ENCODE measurements at regions not wholly inside any gene's neighbourhood (a gene's known extent, or its start where the extent isn't known, plus 50 kb on each side); places are given as distances from the start of the nearest gene placed in this dataset.
"Not testable (repeated sequence)": the region's sequence is repeated elsewhere in the genome, so short reads cannot be mapped to it uniquely, and the experiment has no call there.

- Mint-ChIP-seq H3K4me1 (ENCODE audit: low read depth in 2 of 2) (no peaks in the 10 kb centered on the region), H3K36me3 (no peaks in the 10 kb centered on the region), H3K4me3 (no peak overlapping the region), H3K27ac (no peak overlapping the region), H3K9me3 (peaks cover 3% of the 10 kb centered on the region), H3K27me3 (peaks cover 0 to 2% of the 10 kb centered on the region in 2 donors)
- DNase-seq (ENCODE audit: low spot score) = no peak
- no peak for ATAC-seq
These were observed 554.8 kb upstream of the HTR2C start for GRCh38 chrX:114028907-114029662.

DNA sequence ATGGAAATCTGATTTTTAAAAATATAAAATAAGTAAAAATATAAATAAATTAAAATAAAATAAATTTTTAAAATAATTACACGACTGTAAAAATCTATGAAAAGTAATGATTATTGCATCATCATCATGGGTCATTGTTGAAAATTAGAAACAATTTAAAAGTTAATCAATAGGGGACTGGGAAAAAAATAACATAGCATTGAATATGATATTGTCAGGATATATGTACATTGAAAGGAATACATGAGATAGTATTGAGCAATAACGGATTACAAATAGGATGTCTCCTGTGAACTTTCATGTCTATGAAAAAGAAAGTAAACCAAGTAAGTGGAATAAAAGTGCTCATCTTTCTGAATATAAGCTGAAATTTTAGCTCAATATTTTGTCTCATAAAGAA, 566.8 kb upstream of the HTR2C start:
- Mint-ChIP-seq H3K27ac (no peak overlapping the region), H3K27me3 (no peaks in the 10 kb centered on the region), H3K9me3 (peaks cover 3% of the 10 kb centered on the region), H3K4me3 (no peak overlapping the region), H3K4me1 (ENCODE audit: low read depth in 2 of 2) (no peaks in the 10 kb centered on the region), H3K36me3 (no peaks in the 10 kb centered on the region)
- ATAC-seq = no peak
- no peak for DNase-seq (ENCODE audit: low spot score)

GRCh38 chrX:114015966-114016365, 567.9 kb upstream of the HTR2C start:
- no peaks in the 10 kb centered on the region for H3K27me3 Mint-ChIP-seq
- no peaks in the 10 kb centered on the region for H3K4me1 Mint-ChIP-seq (ENCODE audit: low read depth in 2 of 2)
- peaks cover 3% of the 10 kb centered on the region for H3K9me3 Mint-ChIP-seq
- DNase-seq (ENCODE audit: low spot score) = no peak
- H3K27ac Mint-ChIP-seq = no peak overlapping the region
- ATAC-seq = no peak
- no peaks in the 10 kb centered on the region for H3K36me3 Mint-ChIP-seq
- no peak overlapping the region for H3K4me3 Mint-ChIP-seq

DNA sequence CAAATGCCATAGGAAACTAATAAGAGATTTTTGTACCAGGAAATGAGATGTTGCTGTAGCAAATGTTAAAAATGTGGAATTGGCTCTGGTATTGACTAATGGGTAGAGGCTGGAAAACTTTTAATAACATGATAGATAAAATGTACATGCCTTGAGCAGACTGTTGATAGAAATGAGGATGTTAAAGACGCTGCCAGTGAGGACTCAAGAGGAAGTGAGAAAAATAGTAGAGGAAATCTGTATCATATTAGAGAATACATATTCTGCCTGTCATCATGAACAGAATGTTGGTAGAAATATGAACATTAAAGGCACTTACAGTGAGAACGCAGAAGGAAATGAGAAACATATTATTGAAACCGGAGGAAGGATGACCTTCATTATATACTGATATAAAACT, 577.2 kb upstream of the HTR2C start:
- H3K4me1 Mint-ChIP-seq (ENCODE audit: low read depth in 2 of 2) = no peaks in the 10 kb centered on the region
- H3K27ac Mint-ChIP-seq = no peak overlapping the region
- H3K9me3 Mint-ChIP-seq = peaks cover 2% of the 10 kb centered on the region
- H3K27me3 Mint-ChIP-seq = no peaks in the 10 kb centered on the region
- no peak for DNase-seq (ENCODE audit: low spot score)
- ATAC-seq = no peak
- H3K4me3 Mint-ChIP-seq = no peak overlapping the region
- no peaks in the 10 kb centered on the region for H3K36me3 Mint-ChIP-seq

GRCh38 chrX:113996781-113997180, 587.1 kb upstream of the HTR2C start:
- ATAC-seq (no peak), DNase-seq (ENCODE audit: low spot score) (no peak)
- Mint-ChIP-seq H3K4me3 (no peak overlapping the region), H3K9me3 (peaks cover 7% of the 10 kb centered on the region), H3K27me3 (peaks cover 0 to 10% of the 10 kb centered on the region in 2 donors), H3K36me3 (no peaks in the 10 kb centered on the region), H3K27ac (no peak overlapping the region), H3K4me1 (ENCODE audit: low read depth in 2 of 2) (no peaks in the 10 kb centered on the region)

- ATAC-seq; H3K4me3 Mint-ChIP-seq; DNase-seq (ENCODE audit: low spot score); H3K9me3 Mint-ChIP-seq; H3K27me3 Mint-ChIP-seq; H3K36me3 Mint-ChIP-seq; H3K27ac Mint-ChIP-seq; H3K4me1 Mint-ChIP-seq (ENCODE audit: low read depth in 2 of 2): not testable (repeated sequence)
These were observed 592.2 kb upstream of the HTR2C start for GRCh38 chrX:113991720-113992119.

GRCh38 chrX:113990669-113991068, 593.2 kb upstream of the HTR2C start:
- not testable (repeated sequence) for H3K4me1 Mint-ChIP-seq (ENCODE audit: low read depth in 2 of 2); H3K27me3 Mint-ChIP-seq; H3K36me3 Mint-ChIP-seq; H3K9me3 Mint-ChIP-seq; H3K4me3 Mint-ChIP-seq; H3K27ac Mint-ChIP-seq; ATAC-seq; DNase-seq (ENCODE audit: low spot score)

- H3K9me3 Mint-ChIP-seq; H3K4me3 Mint-ChIP-seq; DNase-seq (ENCODE audit: low spot score); H3K27ac Mint-ChIP-seq; H3K36me3 Mint-ChIP-seq; ATAC-seq; H3K4me1 Mint-ChIP-seq (ENCODE audit: low read depth in 2 of 2); H3K27me3 Mint-ChIP-seq: not testable (repeated sequence)
These were observed 595.5 kb upstream of the HTR2C start for GRCh38 chrX:113988315-113988935.

GRCh38 chrX:113986427-113986826, 597.5 kb upstream of the HTR2C start:
- Mint-ChIP-seq H3K27ac (no peak overlapping the region), H3K4me3 (no peak overlapping the region), H3K36me3 (no peaks in the 10 kb centered on the region), H3K27me3 (peaks cover 0 to 3% of the 10 kb centered on the region in 2 donors), H3K9me3 (peaks cover 5% of the 10 kb centered on the region), H3K4me1 (ENCODE audit: low read depth in 2 of 2) (no peaks in the 10 kb centered on the region)
- ATAC-seq (no peak), DNase-seq (ENCODE audit: low spot score) (no peak)

DNA sequence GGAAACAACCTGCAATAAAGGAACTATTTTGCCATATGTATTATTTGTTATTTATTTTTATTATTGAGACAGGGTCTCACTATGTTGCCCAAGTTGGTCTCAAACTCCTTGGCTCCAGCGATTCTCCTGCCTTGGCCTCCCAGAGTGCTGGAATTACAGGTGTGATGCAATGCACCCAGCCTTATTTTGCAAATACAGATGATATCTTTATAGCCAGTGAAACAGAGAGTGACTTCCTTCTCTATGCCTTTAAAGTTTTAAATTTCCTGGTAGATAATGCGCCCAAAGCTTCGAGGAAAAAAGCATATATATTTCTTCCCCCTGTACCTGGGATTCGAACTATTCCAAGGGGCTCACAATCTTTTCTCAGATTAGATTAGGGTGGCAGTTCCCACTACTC, 601.1 kb upstream of the HTR2C start:
- H3K4me1 Mint-ChIP-seq (ENCODE audit: low read depth in 2 of 2) = no peaks in the 10 kb centered on the region
- H3K9me3 Mint-ChIP-seq = peaks cover 5% of the 10 kb centered on the region
- DNase-seq (ENCODE audit: low spot score) (no peak), ATAC-seq (no peak)
- no peak overlapping the region for H3K4me3 Mint-ChIP-seq
- H3K27me3 Mint-ChIP-seq = no peaks in the 10 kb centered on the region
- H3K36me3 Mint-ChIP-seq = no peaks in the 10 kb centered on the region
- H3K27ac Mint-ChIP-seq = no peak overlapping the region

- no peak for DNase-seq (ENCODE audit: low spot score)
- Mint-ChIP-seq H3K4me1 (ENCODE audit: low read depth in 2 of 2) (no peaks in the 10 kb centered on the region), H3K9me3 (peaks cover 5% of the 10 kb centered on the region), H3K27ac (no peak overlapping the region), H3K27me3 (peaks cover 0 to 2% of the 10 kb centered on the region in 2 donors), H3K4me3 (no peak overlapping the region), H3K36me3 (no peaks in the 10 kb centered on the region)
- ATAC-seq = no peak
These were observed 602.9 kb upstream of the HTR2C start for GRCh38 chrX:113980953-113981352.

- Mint-ChIP-seq H3K4me1 (ENCODE audit: low read depth in 2 of 2) (no peaks in the 10 kb centered on the region), H3K36me3 (no peaks in the 10 kb centered on the region), H3K9me3 (peaks cover 5% of the 10 kb centered on the region), H3K27me3 (peaks cover 0 to 3% of the 10 kb centered on the region in 2 donors), H3K4me3 (no peak overlapping the region), H3K27ac (no peak overlapping the region)
- ATAC-seq (no peak), DNase-seq (ENCODE audit: low spot score) (no peak)
These were observed 606.0 kb upstream of the HTR2C start for GRCh38 chrX:113977887-113978286.

DNA sequence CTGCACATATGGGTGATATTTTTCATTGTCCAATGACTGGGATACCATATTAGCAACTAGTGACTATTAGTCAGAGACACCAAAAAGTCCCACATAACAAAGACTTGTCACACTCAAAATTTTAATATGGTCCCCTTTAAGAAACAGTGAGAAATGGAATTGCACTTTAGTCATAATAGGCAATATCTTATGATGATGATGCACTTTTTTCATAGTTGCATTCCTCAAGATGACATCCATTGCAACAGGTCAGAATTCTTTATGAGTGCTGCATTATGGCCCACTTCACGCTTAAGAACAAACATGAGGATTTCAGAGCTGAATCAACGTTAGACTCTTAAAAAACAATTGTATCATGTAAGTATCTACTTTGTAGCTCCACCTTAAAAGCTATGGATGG, 608.4 kb upstream of the HTR2C start:
- DNase-seq (ENCODE audit: low spot score) (no peak), ATAC-seq (no peak)
- H3K27me3 Mint-ChIP-seq = peaks cover 0 to 3% of the 10 kb centered on the region in 2 donors
- no peaks in the 10 kb centered on the region for H3K36me3 Mint-ChIP-seq
- H3K27ac Mint-ChIP-seq = no peak overlapping the region
- no peaks in the 10 kb centered on the region for H3K9me3 Mint-ChIP-seq
- no peaks in the 10 kb centered on the region for H3K4me1 Mint-ChIP-seq (ENCODE audit: low read depth in 2 of 2)
- H3K4me3 Mint-ChIP-seq = no peak overlapping the region

- H3K4me1 Mint-ChIP-seq (ENCODE audit: low read depth in 2 of 2) = no peaks in the 10 kb centered on the region
- no peak overlapping the region for H3K4me3 Mint-ChIP-seq
- no peaks in the 10 kb centered on the region for H3K36me3 Mint-ChIP-seq
- H3K9me3 Mint-ChIP-seq = no peaks in the 10 kb centered on the region
- DNase-seq (ENCODE audit: low spot score) (no peak), ATAC-seq (no peak)
- H3K27me3 Mint-ChIP-seq = peaks cover 0 to 3% of the 10 kb centered on the region in 2 donors
- no peak overlapping the region for H3K27ac Mint-ChIP-seq
These were observed 609.0 kb upstream of the HTR2C start for GRCh38 chrX:113974881-113975280.

DNA sequence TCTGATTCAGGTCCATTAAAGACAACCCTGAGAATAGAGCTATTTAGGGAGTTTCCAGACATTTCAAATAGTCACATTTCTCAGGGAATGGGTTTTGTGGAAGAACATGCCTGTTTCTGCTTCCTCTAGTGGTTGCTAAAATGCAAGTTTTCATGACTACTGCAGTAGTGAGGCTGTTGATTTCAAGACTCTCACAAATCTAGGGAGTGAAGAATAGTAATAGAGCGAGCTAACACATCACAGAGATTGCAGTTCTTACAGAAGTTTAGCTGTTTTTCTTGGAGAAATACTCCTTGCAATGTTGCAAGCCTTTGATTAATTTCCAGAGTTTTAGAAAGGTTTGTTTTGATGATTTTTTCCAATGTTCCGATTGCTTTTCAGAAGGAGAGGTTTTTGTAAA, 610.2 kb upstream of the HTR2C start:
- Mint-ChIP-seq H3K27me3 (peaks cover 0 to 3% of the 10 kb centered on the region in 2 donors), H3K9me3 (no peaks in the 10 kb centered on the region), H3K4me1 (ENCODE audit: low read depth in 2 of 2) (no peaks in the 10 kb centered on the region), H3K36me3 (no peaks in the 10 kb centered on the region), H3K27ac (no peak overlapping the region), H3K4me3 (no peak overlapping the region)
- no peak for DNase-seq (ENCODE audit: low spot score)
- ATAC-seq = no peak

All from natural killer cell treated with Interleukin-12 subunit alpha and Interleukin-12 subunit beta and Interleukin-15 and Interleukin-18, amount 100 ng/mL, for 72 hours (primary cell).